ENCODE measurements at regions not wholly inside any gene's neighbourhood (a gene's known extent, or its start where the extent isn't known, plus 50 kb on each side); places are given as distances from the start of the nearest gene placed in this dataset.
A peak's percentile ranks its signal among the peaks of the same experiment; 100 is the strongest.
"Not testable (repeated sequence)": the region's sequence is repeated elsewhere in the genome, so short reads cannot be mapped to it uniquely, and the experiment has no call there.

GRCh38 chr2:88933980-88934379 lies 242.5 kb downstream of the RPIA start:
- POLR2A ChIA-PET, result no interaction called here
- DNase-seq (ENCODE audit: low read depth, low spot score), result no peak
- CTCF ChIA-PET, result interaction anchor here (1.2 to 1.3 kb wide), 2 partner anchors 15 to 30 kb away, joined by 3 read pairs; no protein-coding TSS in a partner anchor
- TF ChIP-seq CTCF (IDR thresholded peaks at IDR 0.05; ENCODE audit: insufficient read depth, low read length, missing control alignments), result no peak
- H3K4me3 ChIP-seq (ENCODE audit: low read depth, low read length), result no peak overlapping the region

GRCh38 chr2:88941178-88941577 lies 249.7 kb downstream of the RPIA start:
- H3K4me3 ChIP-seq (ENCODE audit: low read depth, low read length); CTCF ChIA-PET; POLR2A ChIA-PET; DNase-seq (ENCODE audit: low read depth, low spot score): not testable (repeated sequence)
- peak; percentile 10 for TF ChIP-seq CTCF (IDR thresholded peaks at IDR 0.05; ENCODE audit: insufficient read depth, low read length, missing control alignments)

GRCh38 chr2:88942798-88943197 lies 251.3 kb downstream of the RPIA start:
- TF ChIP-seq CTCF (IDR thresholded peaks at IDR 0.05; ENCODE audit: insufficient read depth, low read length, missing control alignments), result no peak
- H3K4me3 ChIP-seq (ENCODE audit: low read depth, low read length), result no peak overlapping the region

GRCh38 chr2:88949336-88949735 lies 257.9 kb downstream of the RPIA start:
- H3K4me3 ChIP-seq (ENCODE audit: low read depth, low read length), result no peak overlapping the region
- ChIA-PET POLR2A (no interaction called here), CTCF (no interaction called here)
- TF ChIP-seq CTCF (IDR thresholded peaks at IDR 0.05; ENCODE audit: insufficient read depth, low read length, missing control alignments), result no peak
- DNase-seq (ENCODE audit: low read depth, low spot score), result no peak

More at GRCh38 chr2:88942798-88943197, 251.3 kb downstream of the RPIA start:
- ChIA-PET POLR2A (no interaction called here), CTCF (no interaction called here)
- DNase-seq (ENCODE audit: low read depth, low spot score), result no peak

- no peak for TF ChIP-seq CTCF (IDR thresholded peaks at IDR 0.05; ENCODE audit: insufficient read depth, low read length, missing control alignments)
- no peak for DNase-seq (ENCODE audit: low read depth, low spot score)
- ChIA-PET CTCF (no interaction called here), POLR2A (no interaction called here)
- H3K4me3 ChIP-seq (ENCODE audit: low read depth, low read length), result no peak overlapping the region
These were observed 258.5 kb downstream of the RPIA start for GRCh38 chr2:88950010-88950409.

- TF ChIP-seq CTCF (IDR thresholded peaks at IDR 0.05; ENCODE audit: insufficient read depth, low read length, missing control alignments), result no peak
- DNase-seq (ENCODE audit: low read depth, low spot score), result no peak
- ChIA-PET CTCF (no interaction called here), POLR2A (no interaction called here)
- no peak overlapping the region for H3K4me3 ChIP-seq (ENCODE audit: low read depth, low read length)
These were observed 264.1 kb downstream of the RPIA start for GRCh38 chr2:88955607-88956006.

All from AG04449 (cell line).